ENCODE measurements at regions not wholly inside any gene's neighbourhood (a gene's known extent, or its start where the extent isn't known, plus 50 kb on each side); places are given as distances from the start of the nearest gene placed in this dataset.

- no peaks in the 10 kb centered on the region for H3K27me3 Mint-ChIP-seq
Observed at GRCh38 chr2:128390991-128391630, 72.4 kb upstream of the HS6ST1 start.

GRCh38 chr2:128391679-128392078 is 73.0 kb upstream of the HS6ST1 start:
- Mint-ChIP-seq H3K4me1 (no peaks in the 10 kb centered on the region), H3K27me3 (no peaks in the 10 kb centered on the region), H3K9me3 (no peaks in the 10 kb centered on the region), H3K36me3 (no peaks in the 10 kb centered on the region), H3K4me3 (no peak overlapping the region), H3K27ac (no peak overlapping the region)

More at GRCh38 chr2:128390991-128391630, 72.4 kb upstream of the HS6ST1 start:
- Mint-ChIP-seq H3K9me3 (no peaks in the 10 kb centered on the region), H3K27ac (no peak overlapping the region), H3K4me3 (no peak overlapping the region), H3K36me3 (no peaks in the 10 kb centered on the region), H3K4me1 (no peaks in the 10 kb centered on the region)

GRCh38 chr2:128392207-128392606 is 73.5 kb upstream of the HS6ST1 start:
- H3K4me3 Mint-ChIP-seq = no peak overlapping the region
- no peaks in the 10 kb centered on the region for H3K9me3 Mint-ChIP-seq
- no peaks in the 10 kb centered on the region for H3K27me3 Mint-ChIP-seq
- H3K27ac Mint-ChIP-seq = no peak overlapping the region
- H3K4me1 Mint-ChIP-seq = no peaks in the 10 kb centered on the region
- H3K36me3 Mint-ChIP-seq = no peaks in the 10 kb centered on the region

- no peak overlapping the region for H3K4me3 Mint-ChIP-seq
- no peak overlapping the region for H3K27ac Mint-ChIP-seq
- H3K4me1 Mint-ChIP-seq = no peaks in the 10 kb centered on the region
- H3K36me3 Mint-ChIP-seq = no peaks in the 10 kb centered on the region
- no peaks in the 10 kb centered on the region for H3K27me3 Mint-ChIP-seq
- H3K9me3 Mint-ChIP-seq = no peaks in the 10 kb centered on the region
Observed at GRCh38 chr2:128394007-128394730, 75.5 kb upstream of the HS6ST1 start.

GRCh38 chr2:128395196-128395595 is 76.5 kb upstream of the HS6ST1 start:
- no peaks in the 10 kb centered on the region for H3K9me3 Mint-ChIP-seq
- no peak overlapping the region for H3K4me3 Mint-ChIP-seq
- peaks cover 6% of the 10 kb centered on the region for H3K27me3 Mint-ChIP-seq
- H3K36me3 Mint-ChIP-seq = no peaks in the 10 kb centered on the region
- no peaks in the 10 kb centered on the region for H3K4me1 Mint-ChIP-seq
- H3K27ac Mint-ChIP-seq = no peak overlapping the region

GRCh38 chr2:128395640-128396499 is 77.2 kb upstream of the HS6ST1 start:
- Mint-ChIP-seq H3K27me3 (peaks cover 6% of the 10 kb centered on the region), H3K27ac (no peak overlapping the region), H3K4me3 (no peak overlapping the region), H3K4me1 (no peaks in the 10 kb centered on the region), H3K36me3 (no peaks in the 10 kb centered on the region), H3K9me3 (no peaks in the 10 kb centered on the region)

GRCh38 chr2:128396500-128396891 is 77.8 kb upstream of the HS6ST1 start:
- H3K27ac Mint-ChIP-seq = no peak overlapping the region
- no peaks in the 10 kb centered on the region for H3K9me3 Mint-ChIP-seq
- H3K4me3 Mint-ChIP-seq = no peak overlapping the region
- H3K36me3 Mint-ChIP-seq = no peaks in the 10 kb centered on the region
- no peaks in the 10 kb centered on the region for H3K4me1 Mint-ChIP-seq
- H3K27me3 Mint-ChIP-seq = peaks cover 6% of the 10 kb centered on the region

GRCh38 chr2:128396946-128397345 is 78.3 kb upstream of the HS6ST1 start:
- Mint-ChIP-seq H3K4me3 (no peak overlapping the region), H3K4me1 (no peaks in the 10 kb centered on the region), H3K27ac (no peak overlapping the region), H3K36me3 (no peaks in the 10 kb centered on the region), H3K9me3 (no peaks in the 10 kb centered on the region), H3K27me3 (peaks cover 6% of the 10 kb centered on the region)

- H3K27ac Mint-ChIP-seq = no peak overlapping the region
- H3K4me3 Mint-ChIP-seq = no peak overlapping the region
- H3K27me3 Mint-ChIP-seq = peaks cover 11% of the 10 kb centered on the region
- H3K4me1 Mint-ChIP-seq = no peaks in the 10 kb centered on the region
- no peaks in the 10 kb centered on the region for H3K36me3 Mint-ChIP-seq
- H3K9me3 Mint-ChIP-seq = no peaks in the 10 kb centered on the region
Observed at GRCh38 chr2:128399256-128399655, 80.6 kb upstream of the HS6ST1 start.

- Mint-ChIP-seq H3K27ac (no peak overlapping the region), H3K36me3 (no peaks in the 10 kb centered on the region), H3K9me3 (no peaks in the 10 kb centered on the region), H3K4me3 (no peak overlapping the region), H3K4me1 (no peaks in the 10 kb centered on the region), H3K27me3 (peaks cover 12% of the 10 kb centered on the region)
Observed at GRCh38 chr2:128399690-128400291, 81.1 kb upstream of the HS6ST1 start.

GRCh38 chr2:128401680-128402079 is 83.0 kb upstream of the HS6ST1 start:
- no peak overlapping the region for H3K4me3 Mint-ChIP-seq
- no peaks in the 10 kb centered on the region for H3K4me1 Mint-ChIP-seq
- H3K27ac Mint-ChIP-seq = no peak overlapping the region
- H3K9me3 Mint-ChIP-seq = no peaks in the 10 kb centered on the region
- H3K36me3 Mint-ChIP-seq = no peaks in the 10 kb centered on the region
- H3K27me3 Mint-ChIP-seq = peaks cover 12% of the 10 kb centered on the region

- no peak overlapping the region for H3K27ac Mint-ChIP-seq
- peaks cover 12% of the 10 kb centered on the region for H3K27me3 Mint-ChIP-seq
- no peaks in the 10 kb centered on the region for H3K4me1 Mint-ChIP-seq
- no peak overlapping the region for H3K4me3 Mint-ChIP-seq
- H3K36me3 Mint-ChIP-seq = no peaks in the 10 kb centered on the region
- no peaks in the 10 kb centered on the region for H3K9me3 Mint-ChIP-seq
Observed at GRCh38 chr2:128402911-128403670, 84.4 kb upstream of the HS6ST1 start.

GRCh38 chr2:128403814-128404708 is 85.4 kb upstream of the HS6ST1 start:
- H3K4me3 Mint-ChIP-seq = no peak overlapping the region
- H3K9me3 Mint-ChIP-seq = no peaks in the 10 kb centered on the region
- peaks cover 12% of the 10 kb centered on the region for H3K27me3 Mint-ChIP-seq
- H3K4me1 Mint-ChIP-seq = no peaks in the 10 kb centered on the region
- H3K27ac Mint-ChIP-seq = no peak overlapping the region
- H3K36me3 Mint-ChIP-seq = no peaks in the 10 kb centered on the region

GRCh38 chr2:128404709-128405466 is 86.2 kb upstream of the HS6ST1 start:
- Mint-ChIP-seq H3K36me3 (no peaks in the 10 kb centered on the region), H3K4me3 (no peak overlapping the region), H3K4me1 (no peaks in the 10 kb centered on the region), H3K9me3 (no peaks in the 10 kb centered on the region), H3K27ac (no peak overlapping the region), H3K27me3 (peaks cover 7% of the 10 kb centered on the region)

Data from activated naive CD4-positive, alpha-beta T cell treated with anti-CD3 and anti-CD28 coated beads, Interleukin-2, amount 50 U/mL, for 24 hours (primary cell).